ENCODE measurements at regions not wholly inside any gene's neighbourhood (a gene's known extent, or its start where the extent isn't known, plus 50 kb on each side); places are given as distances from the start of the nearest gene placed in this dataset.

DNA sequence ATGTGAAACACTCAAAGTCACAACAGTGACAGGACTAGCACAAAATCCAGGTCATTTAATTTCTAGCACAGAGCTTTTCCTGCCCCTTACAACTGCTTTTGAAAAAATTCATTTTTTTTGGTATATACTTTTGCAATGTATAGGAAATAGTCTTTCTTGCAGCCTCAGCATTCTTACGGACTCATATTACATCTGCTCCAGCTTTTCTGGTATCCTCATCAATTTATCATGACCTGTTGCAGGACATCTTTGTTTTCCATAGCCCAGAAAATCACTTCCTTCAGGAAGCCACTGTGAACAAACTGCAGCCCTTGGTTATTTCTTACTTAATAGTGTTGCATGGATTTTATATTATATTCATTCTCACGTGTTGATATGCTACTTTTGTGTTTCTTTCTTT is 347.9 kb upstream of the MTPN start:
- DNase-seq (ENCODE audit: low read depth in 1 of 2, low spot score in 1 of 2) (no peak), FAIRE-seq (no peak), ATAC-seq (no peak)
- TF ChIP-seq HDAC2 (IDR thresholded peaks at IDR 0.05) (no peak), MAFK (IDR thresholded peaks at IDR 0.05; ENCODE audit: partially characterized antibody) (peak; percentile 42), GATA3 (IDR thresholded peaks at IDR 0.05; ENCODE audit: borderline replicate concordance) (no peak), ZFP36 (IDR thresholded peaks at IDR 0.05; ENCODE audit: borderline replicate concordance, partially characterized antibody) (no peak), FOSL2 (IDR thresholded peaks at IDR 0.05) (no peak), FOSL2 (CRISPR knock-in tag; IDR thresholded peaks at IDR 0.05) (no peak), HOXB5 (CRISPR knock-in tag; IDR thresholded peaks at IDR 0.05) (no peak)
- TF ChIP-seq, protein P1, sequence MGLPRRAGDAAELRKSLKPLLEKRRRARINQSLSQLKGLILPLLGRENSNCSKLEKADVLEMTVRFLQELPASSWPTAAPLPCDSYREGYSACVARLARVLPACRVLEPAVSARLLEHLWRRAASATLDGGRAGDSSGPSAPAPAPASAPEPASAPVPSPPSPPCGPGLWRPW (IDR thresholded peaks at IDR 0.05), result no peak
- 0% methylated on average over 2 of the region's 2 CpGs for WGBS (ENCODE audit: missing lambda C conversion rate)
- ChIA-PET POLR2A (no interaction called here), CTCF (no interaction called here)
- H3K9me3 ChIP-seq, result no peaks in the 10 kb centered on the region
- H3K4me3 ChIP-seq, result no peak overlapping the region
- no peaks in the 10 kb centered on the region for H3K4me1 ChIP-seq
- H3K27ac ChIP-seq, result no peak overlapping the region
- no peak overlapping the region for H3K4me2 ChIP-seq

GRCh38 chr7:136324073-136324704 is 347.0 kb upstream of the MTPN start:
- FAIRE-seq, result no peak
- TF ChIP-seq CTCF (IDR thresholded peaks at IDR 0.05), result no peak
- no peak for TF ChIP-seq REST (IDR thresholded peaks at IDR 0.05)
- TF ChIP-seq MAFK (IDR thresholded peaks at IDR 0.05; ENCODE audit: partially characterized antibody), result peak; percentile 41
- TF ChIP-seq, protein P2, sequence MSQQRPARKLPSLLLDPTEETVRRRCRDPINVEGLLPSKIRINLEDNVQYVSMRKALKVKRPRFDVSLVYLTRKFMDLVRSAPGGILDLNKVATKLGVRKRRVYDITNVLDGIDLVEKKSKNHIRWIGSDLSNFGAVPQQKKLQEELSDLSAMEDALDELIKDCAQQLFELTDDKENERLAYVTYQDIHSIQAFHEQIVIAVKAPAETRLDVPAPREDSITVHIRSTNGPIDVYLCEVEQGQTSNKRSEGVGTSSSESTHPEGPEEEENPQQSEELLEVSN (IDR thresholded peaks at IDR 0.05; ENCODE audit: borderline replicate concordance, low read depth), result no peak
- no peak for TF ChIP-seq EHF (CRISPR knock-in tag; IDR thresholded peaks at IDR 0.05)
- ChIA-PET CTCF (no interaction called here), POLR2A (no interaction called here)
- H3K9me3 ChIP-seq, result no peaks in the 10 kb centered on the region
- no peaks in the 10 kb centered on the region for H3K4me1 ChIP-seq
- no peak for ATAC-seq
- no peak overlapping the region for H3K27ac ChIP-seq
- no peak overlapping the region for H3K4me3 ChIP-seq
- no peak for DNase-seq (ENCODE audit: low read depth in 1 of 2, low spot score in 1 of 2)
- 3% methylated on average over 4 of the region's 4 CpGs for WGBS (ENCODE audit: missing lambda C conversion rate)
- H3K4me2 ChIP-seq, result no peak overlapping the region

GRCh38 chr7:136312592-136312991 is 335.4 kb upstream of the MTPN start:
- Histone ChIP-seq H3K27ac (no peak overlapping the region), H3K4me3 (no peak overlapping the region), H3K4me2 (no peak overlapping the region), H3K4me1 (no peaks in the 10 kb centered on the region), H3K9me3 (peaks cover 6% of the 10 kb centered on the region; the same call in 1 of the 3 replicates)
- ChIA-PET CTCF (no interaction called here), POLR2A (no interaction called here)
- TF ChIP-seq ZFP36 (IDR thresholded peaks at IDR 0.05; ENCODE audit: borderline replicate concordance, partially characterized antibody) (no peak), RARB (CRISPR knock-in tag; IDR thresholded peaks at IDR 0.05) (no peak), JUN (IDR thresholded peaks at IDR 0.05) (no peak), POLR2A (IDR thresholded peaks at IDR 0.05; ENCODE audit: low read length) (no peak), FOSL2 (IDR thresholded peaks at IDR 0.05) (no peak), FOSL2 (CRISPR knock-in tag; IDR thresholded peaks at IDR 0.05) (no peak), SREBF2 (IDR thresholded peaks at IDR 0.05) (no peak), MAZ (IDR thresholded peaks at IDR 0.05; ENCODE audit: borderline replicate concordance, low read depth, low read length) (no peak), NFE2L2 (conservative IDR thresholded peaks at IDR 0.05; ENCODE audit: low read length) (no peak), USF2 (IDR thresholded peaks at IDR 0.05) (no peak), RCOR1 (IDR thresholded peaks at IDR 0.05; ENCODE audit: low read depth, low read length) (no peak), EP300 (IDR thresholded peaks at IDR 0.05) (no peak), CBX8 (IDR thresholded peaks at IDR 0.05) (no peak), KDM5A (IDR thresholded peaks at IDR 0.05) (no peak), MYC (IDR thresholded peaks at IDR 0.05; ENCODE audit: borderline replicate concordance, low read length) (no peak)
- TF ChIP-seq, protein P2 (IDR thresholded peaks at IDR 0.05; ENCODE audit: borderline replicate concordance, low read depth), result no peak
- TF ChIP-seq, protein P1 (IDR thresholded peaks at IDR 0.05), result no peak
- no peak for FAIRE-seq
- 3% methylated on average over 1 of the region's 1 CpG for WGBS (ENCODE audit: missing lambda C conversion rate)
- no peak for ATAC-seq
- no peak for DNase-seq (ENCODE audit: low read depth in 1 of 2, low spot score in 1 of 2)
